ENCODE measurements at regions not wholly inside any gene's neighbourhood (a gene's known extent, or its start where the extent isn't known, plus 50 kb on each side); places are given as distances from the start of the nearest gene placed in this dataset.

- Mint-ChIP-seq H3K27me3 (no peaks in the 10 kb centered on the region), H3K4me1 (no peaks in the 10 kb centered on the region), H3K4me3 (no peak overlapping the region), H3K9me3 (ENCODE audit: insufficient read depth) (no peaks in the 10 kb centered on the region), H3K27ac (no peak overlapping the region)
- DNase-seq (no peak), ATAC-seq (ENCODE audit: low read depth) (no peak)
- intact Hi-C loops (cut with micrococcal nuclease), result no loop called here
- ChIA-PET POLR2A (no interaction called here), CTCF (no interaction called here)
- Histone ChIP-seq H3K9me3 (ENCODE audit: control extremely low read depth in 1 of 3, control insufficient read depth in 2 of 3, insufficient read depth in 1 of 3, low read length in 2 of 3) (peaks cover 0 to 32% (median 0%) of the 10 kb centered on the region in 3 donors), H3K4me2 (replicated peaks; ENCODE audit: low read depth, low read length, poor library complexity, severe bottlenecking) (no peak overlapping the region), H2AFZ (ENCODE audit: insufficient read depth, low read depth, low read length, poor library complexity, severe bottlenecking) (no peak overlapping the region), H3K4me1 (ENCODE audit: control insufficient read depth in 2 of 2, insufficient read depth in 2 of 2, low read length in 2 of 2) (no peaks in the 10 kb centered on the region), H3K27me3 (replicated peaks in 1 of 4; ENCODE audit: control extremely low read depth in 1 of 4, control insufficient read depth in 3 of 4, insufficient read depth in 4 of 4, low read length in 3 of 4) (no peaks in the 10 kb centered on the region), H4K20me1 (ENCODE audit: control insufficient read depth, insufficient read depth, low read length, poor library complexity, severe bottlenecking) (no peaks in the 10 kb centered on the region), H3K36me3 (replicated peaks in 1 of 2; ENCODE audit: control extremely low read depth in 1 of 2, control insufficient read depth in 1 of 2, extremely low read depth in 1 of 2, insufficient read depth in 2 of 2, low read length in 1 of 2) (no peaks in the 10 kb centered on the region), H3K79me2 (ENCODE audit: control insufficient read depth, insufficient read depth, low read length) (no peaks in the 10 kb centered on the region), H3K4me3 (ENCODE audit: control extremely low read depth in 1 of 5, extremely low read depth in 1 of 5, insufficient read depth in 1 of 5, low read depth in 2 of 5, low read length in 4 of 5) (no peak overlapping the region), H3K27ac (ENCODE audit: low read length in 2 of 2) (no peak overlapping the region), H3K9ac (ENCODE audit: low read length) (no peak overlapping the region)
- TF ChIP-seq CTCF (IDR thresholded peaks at IDR 0.05), result no peak
- TF ChIP-seq EZH2 (IDR thresholded peaks at IDR 0.05; ENCODE audit: borderline replicate concordance, insufficient read depth, low read depth, low read length, poor library complexity, severe bottlenecking), result no peak
- WGBS (ENCODE audit: insufficient coverage), result 96% methylated on average over 9 of the region's 11 CpGs
Observed at GRCh38 chr2:2762913-2763312, 431.8 kb upstream of the MYT1L start.

- H3K4me3 ChIP-seq (ENCODE audit: control extremely low read depth in 1 of 5, extremely low read depth in 1 of 5, insufficient read depth in 1 of 5, low read depth in 2 of 5, low read length in 4 of 5), result no peak overlapping the region
- no peak for DNase-seq
- no peaks in the 10 kb centered on the region for H3K4me1 ChIP-seq (ENCODE audit: control insufficient read depth in 2 of 2, insufficient read depth in 2 of 2, low read length in 2 of 2)
- H3K9ac ChIP-seq (ENCODE audit: low read length), result no peak overlapping the region
- no peaks in the 10 kb centered on the region for H4K20me1 ChIP-seq (ENCODE audit: control insufficient read depth, insufficient read depth, low read length, poor library complexity, severe bottlenecking)
- no peaks in the 10 kb centered on the region for H3K79me2 ChIP-seq (ENCODE audit: control insufficient read depth, insufficient read depth, low read length)
- Mint-ChIP-seq H3K4me3 (no peak overlapping the region), H3K27me3 (no peaks in the 10 kb centered on the region), H3K27ac (no peak overlapping the region), H3K9me3 (ENCODE audit: insufficient read depth) (no peaks in the 10 kb centered on the region), H3K4me1 (no peaks in the 10 kb centered on the region)
- CTCF ChIA-PET, result no interaction called here
- 77% methylated on average over 16 of the region's 17 CpGs for WGBS (ENCODE audit: insufficient coverage)
- TF ChIP-seq EZH2 (IDR thresholded peaks at IDR 0.05; ENCODE audit: borderline replicate concordance, insufficient read depth, low read depth, low read length, poor library complexity, severe bottlenecking), result no peak
- TF ChIP-seq CTCF (IDR thresholded peaks at IDR 0.05), result no peak
- H3K9me3 ChIP-seq (ENCODE audit: control extremely low read depth in 1 of 3, control insufficient read depth in 2 of 3, insufficient read depth in 1 of 3, low read length in 2 of 3), result peaks cover 0 to 32% (median 0%) of the 10 kb centered on the region in 3 donors
- no peaks in the 10 kb centered on the region for H3K36me3 ChIP-seq (replicated peaks in 1 of 2; ENCODE audit: control extremely low read depth in 1 of 2, control insufficient read depth in 1 of 2, extremely low read depth in 1 of 2, insufficient read depth in 2 of 2, low read length in 1 of 2)
- no peak overlapping the region for H2AFZ ChIP-seq (ENCODE audit: insufficient read depth, low read depth, low read length, poor library complexity, severe bottlenecking)
- no peak overlapping the region for H3K4me2 ChIP-seq (replicated peaks; ENCODE audit: low read depth, low read length, poor library complexity, severe bottlenecking)
- POLR2A ChIA-PET, result no interaction called here
- H3K27ac ChIP-seq (ENCODE audit: low read length in 2 of 2), result no peak overlapping the region
- no peaks in the 10 kb centered on the region for H3K27me3 ChIP-seq (replicated peaks in 1 of 4; ENCODE audit: control extremely low read depth in 1 of 4, control insufficient read depth in 3 of 4, insufficient read depth in 4 of 4, low read length in 3 of 4)
- no peak for ATAC-seq (ENCODE audit: low read depth)
- intact Hi-C loops (cut with micrococcal nuclease), result no loop called here
Observed at GRCh38 chr2:2762166-2762908, 431.3 kb upstream of the MYT1L start.
